ENCODE measurements at regions not wholly inside any gene's neighbourhood (a gene's known extent, or its start where the extent isn't known, plus 50 kb on each side); places are given as distances from the start of the nearest gene placed in this dataset.

DNA sequence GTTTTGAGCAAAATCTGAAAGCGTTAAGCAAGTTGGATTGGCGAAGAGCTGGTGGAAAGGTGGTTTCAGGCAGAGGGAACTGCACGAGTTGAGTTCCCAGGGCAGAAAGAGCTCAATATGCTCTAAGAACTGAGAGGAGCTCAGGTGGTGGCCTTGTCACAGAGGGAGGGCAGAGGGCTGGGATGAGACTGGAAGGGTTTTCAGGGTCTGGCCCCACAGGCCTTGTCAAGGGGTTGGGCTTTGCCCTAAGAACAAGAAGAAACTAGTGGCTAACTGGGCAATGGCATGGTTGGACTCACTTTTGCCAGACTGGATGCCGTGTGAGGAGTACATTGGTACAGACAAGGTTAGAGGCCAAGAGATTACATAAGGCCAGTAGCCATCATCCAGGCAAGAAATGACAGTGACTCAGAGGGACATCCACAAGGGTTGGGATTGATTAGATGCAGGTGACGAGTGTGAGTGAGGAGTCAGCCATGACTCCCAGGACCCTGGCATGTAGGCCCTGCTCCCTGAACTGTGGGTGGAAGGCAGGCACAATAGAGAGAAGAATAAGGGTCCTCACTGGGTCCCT lies 75.1 kb upstream of the SMIM23 start:
- H3K9me3 ChIP-seq, result peaks cover 13% of the 10 kb centered on the region; the same call in 1 of the 2 replicates
- H3K4me1 ChIP-seq, result peaks cover 44% of the 10 kb centered on the region
- H3K9ac ChIP-seq, result no peak overlapping the region
- no peaks in the 10 kb centered on the region for H3K36me3 ChIP-seq
- no peak overlapping the region for H3K4me3 ChIP-seq
- TF ChIP-seq Cebpa-rat (IDR thresholded peaks at IDR 0.05), result no peak
- H3K27ac ChIP-seq, result peak overlapping the region; percentile 21; the same call in 1 of the 2 replicates
- no peaks in the 10 kb centered on the region for H3K27me3 ChIP-seq
- no peaks in the 10 kb centered on the region for H4K20me1 ChIP-seq
- H3K4me2 ChIP-seq, result peak overlapping the region; percentile 36

DNA sequence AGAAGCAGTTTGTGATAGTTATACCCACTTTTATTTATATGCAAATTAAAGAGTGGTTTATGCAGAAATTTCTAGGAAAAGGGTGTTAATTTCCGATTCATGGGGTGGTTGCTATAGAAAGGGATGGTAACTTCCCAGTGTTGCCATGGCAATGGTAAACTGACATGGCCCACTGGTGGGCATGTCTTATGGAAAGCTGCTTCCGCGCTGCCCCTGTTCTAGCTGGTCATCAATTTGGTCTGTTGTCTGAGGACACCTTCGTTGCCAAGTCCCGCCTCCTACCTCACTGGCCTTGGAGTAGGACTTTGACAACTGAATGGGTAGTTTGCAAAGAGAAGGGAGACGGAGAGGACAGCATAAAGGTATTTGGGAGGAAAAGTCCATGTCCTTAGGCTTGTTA lies 74.0 kb upstream of the SMIM23 start:
- Histone ChIP-seq H3K27ac (no peak overlapping the region), H3K4me1 (peaks cover 54% of the 10 kb centered on the region), H3K9ac (no peak overlapping the region), H3K9me3 (peaks cover 13% of the 10 kb centered on the region; the same call in 1 of the 2 replicates), H3K4me2 (no peak overlapping the region), H3K4me3 (no peak overlapping the region), H3K27me3 (no peaks in the 10 kb centered on the region), H3K36me3 (no peaks in the 10 kb centered on the region), H4K20me1 (no peaks in the 10 kb centered on the region)
- no peak for TF ChIP-seq Cebpa-rat (IDR thresholded peaks at IDR 0.05)

DNA sequence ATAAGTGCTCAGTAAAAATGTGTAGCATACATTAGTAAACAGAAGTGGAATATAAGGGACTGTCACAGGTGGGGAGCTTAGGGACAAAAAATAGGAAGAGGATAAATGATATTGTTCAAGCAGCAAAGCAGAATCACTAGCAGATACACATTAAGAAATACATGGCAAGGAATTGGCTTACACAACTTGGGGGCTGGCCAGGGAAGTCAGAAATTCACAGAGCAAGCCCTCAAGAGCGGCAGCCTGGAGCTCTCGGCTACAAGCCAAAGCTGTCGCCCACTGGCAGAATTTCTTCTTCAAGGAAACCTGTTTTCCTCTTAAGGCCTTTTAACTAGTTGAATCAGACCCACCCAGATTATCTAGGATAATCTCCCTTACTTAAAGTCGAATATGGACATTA lies 73.0 kb upstream of the SMIM23 start:
- H3K4me3 ChIP-seq, result no peak overlapping the region
- H4K20me1 ChIP-seq, result no peaks in the 10 kb centered on the region
- TF ChIP-seq Cebpa-rat (IDR thresholded peaks at IDR 0.05), result no peak
- no peaks in the 10 kb centered on the region for H3K36me3 ChIP-seq
- H3K4me1 ChIP-seq, result peaks cover 55% of the 10 kb centered on the region
- H3K9me3 ChIP-seq, result peaks cover 13% of the 10 kb centered on the region; the same call in 1 of the 2 replicates
- no peak overlapping the region for H3K4me2 ChIP-seq
- no peak overlapping the region for H3K9ac ChIP-seq
- no peak overlapping the region for H3K27ac ChIP-seq
- H3K27me3 ChIP-seq, result no peaks in the 10 kb centered on the region

DNA sequence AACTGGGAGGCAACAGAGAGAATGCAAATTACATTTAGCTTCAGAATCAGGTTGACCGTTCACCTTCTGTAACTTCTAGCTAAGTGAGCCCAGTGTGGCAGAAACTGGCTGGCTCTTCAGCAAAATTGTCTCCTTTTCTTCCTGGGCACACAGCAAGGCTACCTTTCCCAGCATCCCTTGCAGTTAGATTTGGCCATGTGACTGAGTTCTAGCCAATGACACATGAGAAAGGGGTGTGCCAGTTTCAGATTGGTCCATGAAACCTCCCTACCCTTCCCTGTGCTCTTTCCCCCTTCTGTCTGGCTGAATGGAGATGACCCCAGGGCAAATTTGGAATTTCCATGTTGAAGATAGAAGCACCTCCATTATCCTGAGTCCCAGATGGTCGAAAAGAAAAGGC lies 72.5 kb upstream of the SMIM23 start:
- Histone ChIP-seq H4K20me1 (no peaks in the 10 kb centered on the region), H3K27me3 (no peaks in the 10 kb centered on the region), H3K27ac (no peak overlapping the region), H3K4me3 (no peak overlapping the region), H3K4me2 (no peak overlapping the region), H3K4me1 (peaks cover 55% of the 10 kb centered on the region), H3K9ac (no peak overlapping the region), H3K9me3 (peaks cover 17% of the 10 kb centered on the region), H3K36me3 (no peaks in the 10 kb centered on the region)
- no peak for TF ChIP-seq Cebpa-rat (IDR thresholded peaks at IDR 0.05)

DNA sequence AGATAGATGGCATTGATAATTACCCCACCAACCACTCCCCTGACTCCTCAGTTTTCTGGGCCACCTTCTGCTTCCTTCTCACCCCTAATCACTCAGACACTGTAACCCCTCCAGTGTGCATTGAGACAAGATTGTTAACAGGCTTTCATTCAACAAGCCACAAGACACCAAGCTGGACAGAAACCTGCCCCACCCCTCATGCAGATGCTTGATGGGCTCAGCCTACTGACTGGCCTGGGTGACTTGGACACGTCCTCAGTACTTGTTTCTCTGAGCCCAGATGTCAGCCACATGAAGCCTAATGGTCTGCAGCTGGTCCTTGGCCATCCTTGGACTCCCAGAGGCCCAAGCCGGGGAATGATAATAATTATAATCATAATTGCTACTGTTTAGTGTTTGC lies 71.4 kb upstream of the SMIM23 start:
- no peak overlapping the region for H3K4me2 ChIP-seq
- H3K36me3 ChIP-seq, result no peaks in the 10 kb centered on the region
- no peaks in the 10 kb centered on the region for H3K27me3 ChIP-seq
- H3K27ac ChIP-seq, result no peak overlapping the region
- peaks cover 28% of the 10 kb centered on the region for H3K9me3 ChIP-seq
- peaks cover 62% of the 10 kb centered on the region for H3K4me1 ChIP-seq
- no peak for TF ChIP-seq Cebpa-rat (IDR thresholded peaks at IDR 0.05)
- H4K20me1 ChIP-seq, result no peaks in the 10 kb centered on the region
- no peak overlapping the region for H3K9ac ChIP-seq
- no peak overlapping the region for H3K4me3 ChIP-seq

DNA sequence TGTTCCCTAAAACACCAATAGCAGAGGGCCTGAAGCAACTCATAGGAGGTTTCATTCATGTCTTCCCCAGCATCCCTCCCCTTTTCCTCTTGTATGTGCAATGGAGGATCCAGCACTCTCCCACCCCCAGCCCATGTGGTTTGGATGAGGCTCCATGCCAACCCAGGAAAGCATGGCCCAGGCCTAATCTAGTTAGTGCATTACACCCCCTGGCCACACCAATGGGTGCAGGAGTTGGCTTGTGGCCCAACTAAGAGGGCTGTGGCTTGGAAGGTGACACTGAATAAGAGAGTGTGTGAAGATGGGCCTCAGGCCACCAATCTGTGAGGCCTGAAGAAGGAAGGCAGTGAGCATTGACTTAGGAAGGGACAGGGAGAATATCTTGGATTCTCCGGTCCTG lies 70.8 kb upstream of the SMIM23 start:
- Histone ChIP-seq H3K9ac (no peak overlapping the region), H3K4me1 (peaks cover 63% of the 10 kb centered on the region), H3K4me3 (no peak overlapping the region), H3K27ac (no peak overlapping the region), H3K36me3 (no peaks in the 10 kb centered on the region), H3K9me3 (peaks cover 30% of the 10 kb centered on the region), H4K20me1 (no peaks in the 10 kb centered on the region), H3K27me3 (no peaks in the 10 kb centered on the region), H3K4me2 (peak overlapping the region; percentile 70; the same call in 1 of the 2 replicates)
- TF ChIP-seq Cebpa-rat (IDR thresholded peaks at IDR 0.05), result no peak

DNA sequence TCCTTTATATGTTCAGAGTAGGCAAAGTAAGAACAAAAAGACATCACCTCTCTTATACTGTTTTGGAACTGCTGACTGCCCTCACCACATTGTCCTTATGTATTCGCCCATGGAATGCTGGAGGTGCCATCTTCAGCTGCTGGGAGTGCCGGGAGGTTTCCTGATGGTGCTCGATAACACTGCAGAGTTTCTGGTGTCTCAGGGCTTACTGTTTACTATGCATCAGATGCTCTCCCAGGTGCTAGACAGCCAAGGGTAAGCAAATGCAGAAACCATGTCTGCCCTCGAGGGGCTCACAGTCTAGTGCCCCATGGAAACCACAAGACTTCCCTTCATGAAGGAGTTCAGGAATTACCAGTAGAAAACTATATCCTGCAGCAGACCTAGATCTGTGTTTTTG lies 70.1 kb upstream of the SMIM23 start:
- Histone ChIP-seq H3K9me3 (peaks cover 30% of the 10 kb centered on the region), H3K9ac (no peak overlapping the region), H4K20me1 (no peaks in the 10 kb centered on the region), H3K27ac (peak overlapping the region; percentile 39), H3K4me2 (peak overlapping the region; percentile 70), H3K4me3 (peak overlapping the region; percentile 3; the same call in 1 of the 2 replicates), H3K4me1 (peaks cover 63% of the 10 kb centered on the region), H3K27me3 (no peaks in the 10 kb centered on the region), H3K36me3 (no peaks in the 10 kb centered on the region)
- TF ChIP-seq Cebpa-rat (IDR thresholded peaks at IDR 0.05), result no peak

DNA sequence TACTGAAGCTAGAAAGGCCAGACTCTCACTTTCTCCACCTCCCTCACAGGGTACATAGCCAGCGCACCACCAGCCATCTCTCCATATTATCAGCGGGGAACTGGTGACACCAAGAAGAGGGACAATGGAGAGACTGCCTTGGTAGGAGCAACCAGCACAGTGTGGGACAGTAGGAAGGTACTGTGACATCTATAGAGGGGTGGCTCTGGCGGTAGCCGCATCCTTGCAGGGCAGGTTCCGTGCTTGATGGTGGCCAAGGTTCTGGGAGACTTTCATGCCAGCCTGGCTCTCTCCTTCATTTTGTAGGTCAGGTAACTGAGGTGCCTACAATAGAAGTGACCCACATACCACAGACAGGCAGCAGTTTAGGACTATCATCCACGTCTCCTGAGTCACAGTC lies 65.5 kb upstream of the SMIM23 start:
- H3K4me3 ChIP-seq, result no peak overlapping the region
- 0 out of 2 replicates have a peak overlapping the region, but pooled peaks have one; percentile 71 for H3K27ac ChIP-seq
- TF ChIP-seq Cebpa-rat (IDR thresholded peaks at IDR 0.05), result no peak
- peaks cover 24% of the 10 kb centered on the region for H3K9me3 ChIP-seq
- no peak overlapping the region for H3K9ac ChIP-seq
- peaks cover 100% of the 10 kb centered on the region for H3K4me1 ChIP-seq
- H4K20me1 ChIP-seq, result no peaks in the 10 kb centered on the region
- H3K36me3 ChIP-seq, result no peaks in the 10 kb centered on the region
- peak overlapping the region; percentile 66 for H3K4me2 ChIP-seq
- no peaks in the 10 kb centered on the region for H3K27me3 ChIP-seq

DNA sequence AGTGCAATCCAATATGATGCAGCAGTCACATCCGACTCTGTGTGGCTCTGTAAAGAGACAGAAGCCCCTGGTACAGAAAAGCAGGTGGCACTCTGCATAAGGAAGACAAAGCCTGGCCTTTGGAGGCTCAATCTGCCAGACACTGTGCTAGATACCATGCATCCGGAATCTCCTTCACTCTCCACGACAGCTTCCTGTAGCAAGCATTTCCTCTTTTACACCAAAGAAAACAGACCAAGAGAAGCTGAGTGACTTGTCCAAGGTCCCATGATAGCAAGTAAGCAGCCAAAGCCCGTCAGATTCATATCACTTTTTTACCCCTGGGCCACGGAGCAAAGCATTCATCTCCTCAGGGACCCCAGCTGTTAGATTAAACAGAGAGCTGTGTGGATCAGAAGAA lies 64.2 kb upstream of the SMIM23 start:
- Histone ChIP-seq H3K9me3 (peaks cover 38% of the 10 kb centered on the region), H3K36me3 (peaks cover under 1% of the 10 kb centered on the region; the same call in 1 of the 2 replicates), H3K27ac (peak overlapping the region; percentile 71), H3K9ac (peak overlapping the region; percentile 36; the same call in 1 of the 2 replicates), H3K27me3 (no peaks in the 10 kb centered on the region), H4K20me1 (no peaks in the 10 kb centered on the region), H3K4me1 (peaks cover 90% of the 10 kb centered on the region), H3K4me2 (peak overlapping the region; percentile 66), H3K4me3 (no peak overlapping the region)
- no peak for TF ChIP-seq Cebpa-rat (IDR thresholded peaks at IDR 0.05)

DNA sequence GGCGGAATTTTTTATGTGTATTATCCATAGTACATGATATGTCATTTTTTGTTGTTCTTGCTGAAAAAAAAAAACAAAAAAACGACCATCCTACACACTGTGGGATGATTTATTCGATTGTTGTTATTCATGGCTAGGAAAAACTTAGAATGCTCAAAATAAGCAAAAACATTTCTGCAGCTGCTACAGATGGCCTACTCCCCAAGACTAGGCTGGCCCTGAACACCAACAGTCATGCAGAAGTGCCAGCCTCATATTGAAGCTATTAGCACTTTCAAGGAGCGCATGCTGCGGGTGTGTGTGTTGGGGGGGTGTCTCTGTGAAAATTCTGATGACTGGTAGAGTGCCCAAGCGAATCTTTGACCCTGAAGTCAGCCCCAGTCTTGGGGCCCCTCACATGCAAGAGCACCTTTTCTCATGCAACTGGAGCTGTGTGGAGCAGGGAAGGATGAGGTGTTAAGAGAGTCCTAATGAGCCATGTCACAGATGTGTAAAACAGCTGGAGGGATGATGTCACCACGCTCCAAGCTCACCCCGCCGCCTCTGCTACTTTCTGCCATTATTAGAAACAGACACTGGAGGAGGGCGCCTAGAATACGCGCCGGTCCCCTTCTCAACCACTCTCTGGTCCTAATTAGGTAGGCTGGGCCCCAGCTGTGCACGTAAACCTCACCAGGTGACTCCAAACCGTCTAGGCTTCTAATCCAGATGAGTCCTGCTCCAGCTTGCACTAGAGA lies 61.0 kb upstream of the SMIM23 start:
- H3K36me3 ChIP-seq, result peaks cover 8% of the 10 kb centered on the region; the same call in 1 of the 2 replicates
- H3K4me2 ChIP-seq, result peak overlapping the region; percentile 25
- no peaks in the 10 kb centered on the region for H4K20me1 ChIP-seq
- H3K4me1 ChIP-seq, result peaks cover 72% of the 10 kb centered on the region
- peaks cover 38% of the 10 kb centered on the region for H3K9me3 ChIP-seq
- H3K27ac ChIP-seq, result no peak overlapping the region
- no peaks in the 10 kb centered on the region for H3K27me3 ChIP-seq
- H3K9ac ChIP-seq, result no peak overlapping the region
- no peak overlapping the region for H3K4me3 ChIP-seq
- TF ChIP-seq Cebpa-rat (IDR thresholded peaks at IDR 0.05), result no peak
